Liver (tissue), 3 donors: ENCODE measurements at regions not wholly inside any gene's neighbourhood (a gene's known extent, or its start where the extent isn't known, plus 50 kb on each side); places are given as distances from the start of the nearest gene placed in this dataset.

Experiments
- ATF3 ChIP-seq: IDR thresholded peaks from 2 replicates; pipeline ENCODE4 v1.6.1; 2016; ENCODE audit warnings: antibody characterized with exemption
- CTCF ChIP-seq: fragments of 150-350 bp; IDR thresholded peaks from 2 replicates; pipeline ENCODE4 v1.5.1; 2017; ENCODE audit warnings: improper control_type of control experiment, low read depth, low read length; ENCODE audit not compliant: missing input control
- GABPA ChIP-seq, 2 donors: IDR thresholded peaks in 1 of 2; conservative IDR thresholded peaks in 1 of 2; 2 replicates each; pipeline ENCODE4 v1.6.1; 2016; ENCODE audit warnings: antibody characterized with exemption in 2 of 2, mild to moderate bottlenecking in 1 of 2, moderate library complexity in 1 of 2
- MAX ChIP-seq: IDR thresholded peaks from 2 replicates; pipeline ENCODE4 v1.6.1; 2016; ENCODE audit warnings: antibody characterized with exemption
- NR2F2 ChIP-seq: IDR thresholded peaks from 2 replicates; pipeline ENCODE4 v1.6.1; 2016; ENCODE audit warnings: antibody characterized with exemption
- RAD21 ChIP-seq, 2 donors: IDR thresholded peaks; 2 replicates each; pipeline ENCODE4 v1.6.1; 2016; ENCODE audit warnings: antibody characterized with exemption in 2 of 2, mild to moderate bottlenecking in 2 of 2
- REST ChIP-seq: IDR thresholded peaks from 2 replicates; pipeline ENCODE4 v1.6.1; 2016; ENCODE audit warnings: antibody characterized with exemption, mild to moderate bottlenecking
- SP1 ChIP-seq: IDR thresholded peaks from 2 replicates; pipeline ENCODE4 v1.6.1; 2018; ENCODE audit warnings: antibody characterized with exemption, mild to moderate bottlenecking
- TAF1 ChIP-seq: conservative IDR thresholded peaks from 2 replicates; pipeline ENCODE4 v1.6.1; 2016; ENCODE audit warnings: antibody characterized with exemption, mild to moderate bottlenecking
- YY1 ChIP-seq: IDR thresholded peaks from 2 replicates; pipeline ENCODE4 v1.6.1; 2016; ENCODE audit warnings: antibody characterized with exemption, mild to moderate bottlenecking
- ZBTB33 ChIP-seq: IDR thresholded peaks from 2 replicates; pipeline ENCODE4 v1.6.1; 2016; ENCODE audit warnings: antibody characterized with exemption
- donor health status: healthy.
- donor health status: healthy.

GRCh38 chr9:2263665-2264064, 248.5 kb downstream of the SMARCA2 start:
- TF ChIP-seq CTCF = no peak
- no peak for TF ChIP-seq YY1
- TF ChIP-seq REST = no peak
- no peak for TF ChIP-seq RAD21 (IDR thresholded peaks at IDR 0.05)
- no peak for TF ChIP-seq TAF1
- no peak for TF ChIP-seq GABPA (IDR thresholded peaks at IDR 0.05 in 1 of 2, conservative IDR thresholded peaks at IDR 0.05 in 1 of 2)
- TF ChIP-seq SP1 = no peak
- TF ChIP-seq NR2F2 = no peak
- no peak for TF ChIP-seq ZBTB33
- TF ChIP-seq MAX = no peak
- no peak for TF ChIP-seq ATF3
